ENCODE measurements at regions not wholly inside any gene's neighbourhood (a gene's known extent, or its start where the extent isn't known, plus 50 kb on each side); places are given as distances from the start of the nearest gene placed in this dataset.

DNA sequence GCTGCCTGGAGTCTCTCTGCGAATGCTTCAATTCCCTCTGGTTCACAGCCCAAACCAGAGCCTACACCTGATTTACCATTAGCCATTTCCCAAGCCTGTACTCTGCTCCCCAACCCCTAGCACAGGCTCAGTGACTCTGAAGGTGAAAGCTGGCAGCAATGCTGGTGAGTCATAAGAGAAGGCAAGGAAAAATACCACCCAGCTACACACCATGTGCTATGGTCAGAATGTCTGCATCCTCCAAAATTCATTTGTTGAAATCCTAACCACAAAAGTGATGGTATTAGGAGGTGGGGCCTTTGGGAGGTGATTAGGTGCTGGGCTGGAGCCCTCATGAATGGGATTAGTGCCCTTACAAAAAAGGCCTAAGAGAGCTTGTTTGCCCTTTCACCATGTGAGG is 117.1 kb upstream of the TJP1 start:
- TF ChIP-seq, protein P1, sequence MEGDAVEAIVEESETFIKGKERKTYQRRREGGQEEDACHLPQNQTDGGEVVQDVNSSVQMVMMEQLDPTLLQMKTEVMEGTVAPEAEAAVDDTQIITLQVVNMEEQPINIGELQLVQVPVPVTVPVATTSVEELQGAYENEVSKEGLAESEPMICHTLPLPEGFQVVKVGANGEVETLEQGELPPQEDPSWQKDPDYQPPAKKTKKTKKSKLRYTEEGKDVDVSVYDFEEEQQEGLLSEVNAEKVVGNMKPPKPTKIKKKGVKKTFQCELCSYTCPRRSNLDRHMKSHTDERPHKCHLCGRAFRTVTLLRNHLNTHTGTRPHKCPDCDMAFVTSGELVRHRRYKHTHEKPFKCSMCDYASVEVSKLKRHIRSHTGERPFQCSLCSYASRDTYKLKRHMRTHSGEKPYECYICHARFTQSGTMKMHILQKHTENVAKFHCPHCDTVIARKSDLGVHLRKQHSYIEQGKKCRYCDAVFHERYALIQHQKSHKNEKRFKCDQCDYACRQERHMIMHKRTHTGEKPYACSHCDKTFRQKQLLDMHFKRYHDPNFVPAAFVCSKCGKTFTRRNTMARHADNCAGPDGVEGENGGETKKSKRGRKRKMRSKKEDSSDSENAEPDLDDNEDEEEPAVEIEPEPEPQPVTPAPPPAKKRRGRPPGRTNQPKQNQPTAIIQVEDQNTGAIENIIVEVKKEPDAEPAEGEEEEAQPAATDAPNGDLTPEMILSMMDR (IDR thresholded peaks at IDR 0.05) = no peak
- TF ChIP-seq POLR2A (IDR thresholded peaks at IDR 0.05) = no peak

All from sigmoid colon (tissue), 3 donors.